ENCODE measurements at regions not wholly inside any gene's neighbourhood (a gene's known extent, or its start where the extent isn't known, plus 50 kb on each side); places are given as distances from the start of the nearest gene placed in this dataset.
"Not testable (repeated sequence)": the region's sequence is repeated elsewhere in the genome, so short reads cannot be mapped to it uniquely, and the experiment has no call there.

DNA sequence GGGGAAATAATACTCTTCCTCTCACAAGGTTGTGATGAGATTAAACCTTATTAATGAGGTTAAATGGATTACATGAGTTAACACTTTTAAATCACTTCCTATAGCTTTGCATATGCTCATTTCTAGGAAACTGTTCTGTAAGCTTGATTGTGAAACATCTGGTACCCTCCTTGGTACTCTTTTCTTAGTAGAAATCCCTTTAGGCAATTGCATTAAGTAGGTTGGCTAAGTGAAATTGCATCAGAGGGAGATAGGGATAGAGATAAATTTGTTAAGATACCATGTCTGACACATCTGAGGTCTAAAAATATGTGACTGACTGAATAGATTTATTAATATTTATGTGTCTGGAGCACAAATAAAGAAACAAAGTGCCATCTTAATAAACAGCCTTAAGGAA is 275.9 kb upstream of the MAP2 start:
- Histone ChIP-seq H3K4me1 (ENCODE audit: insufficient read depth, poor library complexity, severe bottlenecking) (no peaks in the 10 kb centered on the region), H3K27me3 (ENCODE audit: insufficient read depth, poor library complexity, severe bottlenecking) (no peaks in the 10 kb centered on the region), H3K27ac (ENCODE audit: poor library complexity, severe bottlenecking) (no peak overlapping the region), H3K36me3 (ENCODE audit: low read depth) (no peaks in the 10 kb centered on the region), H3K9me3 (ENCODE audit: severe bottlenecking) (no peaks in the 10 kb centered on the region), H3K4me3 (ENCODE audit: severe bottlenecking) (no peak overlapping the region)
- DNase-seq (ENCODE audit: low spot score) (no peak), ATAC-seq (ENCODE audit: low read depth) (no peak)
- TF ChIP-seq, protein P1, sequence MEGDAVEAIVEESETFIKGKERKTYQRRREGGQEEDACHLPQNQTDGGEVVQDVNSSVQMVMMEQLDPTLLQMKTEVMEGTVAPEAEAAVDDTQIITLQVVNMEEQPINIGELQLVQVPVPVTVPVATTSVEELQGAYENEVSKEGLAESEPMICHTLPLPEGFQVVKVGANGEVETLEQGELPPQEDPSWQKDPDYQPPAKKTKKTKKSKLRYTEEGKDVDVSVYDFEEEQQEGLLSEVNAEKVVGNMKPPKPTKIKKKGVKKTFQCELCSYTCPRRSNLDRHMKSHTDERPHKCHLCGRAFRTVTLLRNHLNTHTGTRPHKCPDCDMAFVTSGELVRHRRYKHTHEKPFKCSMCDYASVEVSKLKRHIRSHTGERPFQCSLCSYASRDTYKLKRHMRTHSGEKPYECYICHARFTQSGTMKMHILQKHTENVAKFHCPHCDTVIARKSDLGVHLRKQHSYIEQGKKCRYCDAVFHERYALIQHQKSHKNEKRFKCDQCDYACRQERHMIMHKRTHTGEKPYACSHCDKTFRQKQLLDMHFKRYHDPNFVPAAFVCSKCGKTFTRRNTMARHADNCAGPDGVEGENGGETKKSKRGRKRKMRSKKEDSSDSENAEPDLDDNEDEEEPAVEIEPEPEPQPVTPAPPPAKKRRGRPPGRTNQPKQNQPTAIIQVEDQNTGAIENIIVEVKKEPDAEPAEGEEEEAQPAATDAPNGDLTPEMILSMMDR (IDR thresholded peaks at IDR 0.05; ENCODE audit: poor library complexity, severe bottlenecking): no peak

- Histone ChIP-seq H3K9me3 (ENCODE audit: severe bottlenecking) (no peaks in the 10 kb centered on the region), H3K27me3 (ENCODE audit: insufficient read depth, poor library complexity, severe bottlenecking) (no peaks in the 10 kb centered on the region), H3K4me1 (ENCODE audit: insufficient read depth, poor library complexity, severe bottlenecking) (no peaks in the 10 kb centered on the region), H3K4me3 (ENCODE audit: severe bottlenecking) (no peak overlapping the region), H3K27ac (ENCODE audit: poor library complexity, severe bottlenecking) (no peak overlapping the region), H3K36me3 (ENCODE audit: low read depth) (no peaks in the 10 kb centered on the region)
- TF ChIP-seq, protein P1 (IDR thresholded peaks at IDR 0.05; ENCODE audit: poor library complexity, severe bottlenecking): no peak
- DNase-seq (ENCODE audit: low spot score) (no peak), ATAC-seq (ENCODE audit: low read depth) (no peak)
These were observed 262.9 kb upstream of the MAP2 start for GRCh38 chr2:209160800-209161588.

DNA sequence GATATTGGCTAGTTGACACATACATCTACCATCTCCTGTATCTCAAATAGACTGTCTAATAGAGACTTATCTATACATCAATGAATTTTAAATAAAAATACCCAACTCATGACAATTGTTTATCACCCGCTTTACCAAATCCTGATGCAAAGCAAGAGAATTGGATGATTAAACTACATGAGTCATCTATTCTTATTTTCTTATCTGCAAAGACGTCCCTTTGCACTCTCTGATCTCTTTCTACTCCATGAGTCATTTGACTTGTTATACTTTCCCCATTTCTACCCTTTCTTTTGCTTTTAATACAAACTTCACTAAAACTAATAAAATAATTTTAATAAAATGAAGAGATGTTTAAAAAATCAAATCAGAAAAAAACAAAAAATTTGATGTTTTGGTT is 261.7 kb upstream of the MAP2 start:
- ATAC-seq (ENCODE audit: low read depth): no peak
- TF ChIP-seq, protein P1 (IDR thresholded peaks at IDR 0.05; ENCODE audit: poor library complexity, severe bottlenecking): no peak

GRCh38 chr2:209181984-209182383 is 241.9 kb upstream of the MAP2 start:
- H3K36me3 ChIP-seq (ENCODE audit: low read depth): no peaks in the 10 kb centered on the region
- H3K4me1 ChIP-seq (ENCODE audit: insufficient read depth, poor library complexity, severe bottlenecking): no peaks in the 10 kb centered on the region
- H3K9me3 ChIP-seq (ENCODE audit: severe bottlenecking): no peaks in the 10 kb centered on the region
- no peak for DNase-seq (ENCODE audit: low spot score)
- no peak overlapping the region for H3K27ac ChIP-seq (ENCODE audit: poor library complexity, severe bottlenecking)
- TF ChIP-seq, protein P1 (IDR thresholded peaks at IDR 0.05; ENCODE audit: poor library complexity, severe bottlenecking): no peak
- H3K27me3 ChIP-seq (ENCODE audit: insufficient read depth, poor library complexity, severe bottlenecking): no peaks in the 10 kb centered on the region
- no peak overlapping the region for H3K4me3 ChIP-seq (ENCODE audit: severe bottlenecking)
- ATAC-seq (ENCODE audit: low read depth): no peak

More for the DNA sequence above, 261.7 kb upstream of the MAP2 start:
- H3K27ac ChIP-seq (ENCODE audit: poor library complexity, severe bottlenecking): no peak overlapping the region
- no peaks in the 10 kb centered on the region for H3K4me1 ChIP-seq (ENCODE audit: insufficient read depth, poor library complexity, severe bottlenecking)
- no peaks in the 10 kb centered on the region for H3K27me3 ChIP-seq (ENCODE audit: insufficient read depth, poor library complexity, severe bottlenecking)
- no peak overlapping the region for H3K4me3 ChIP-seq (ENCODE audit: severe bottlenecking)
- no peak for DNase-seq (ENCODE audit: low spot score)
- no peaks in the 10 kb centered on the region for H3K9me3 ChIP-seq (ENCODE audit: severe bottlenecking)
- H3K36me3 ChIP-seq (ENCODE audit: low read depth): no peaks in the 10 kb centered on the region

- not testable (repeated sequence) for H3K27me3 ChIP-seq (ENCODE audit: insufficient read depth, poor library complexity, severe bottlenecking); DNase-seq (ENCODE audit: low spot score); H3K9me3 ChIP-seq (ENCODE audit: severe bottlenecking)
These were observed 237.0 kb upstream of the MAP2 start for GRCh38 chr2:209186886-209187285.

More at GRCh38 chr2:209186886-209187285, 237.0 kb upstream of the MAP2 start:
- not testable (repeated sequence) for H3K4me1 ChIP-seq (ENCODE audit: insufficient read depth, poor library complexity, severe bottlenecking); ATAC-seq (ENCODE audit: low read depth); H3K27ac ChIP-seq (ENCODE audit: poor library complexity, severe bottlenecking); H3K36me3 ChIP-seq (ENCODE audit: low read depth); H3K4me3 ChIP-seq (ENCODE audit: severe bottlenecking)

Data from RWPE2 (cell line).